Stomach (tissue), 8 donors: ENCODE measurements at regions not wholly inside any gene's neighbourhood (a gene's known extent, or its start where the extent isn't known, plus 50 kb on each side); places are given as distances from the start of the nearest gene placed in this dataset.
A peak's percentile ranks its signal among the peaks of the same experiment; 100 is the strongest.

Source experiments
- DNase-seq, 2 donors: peaks; one replicate each; pipeline versions ENCODE4 v3.0.0 to v3.0.0-alpha.2; 2013 to 2019
- H3K27ac ChIP-seq, 5 donors: fragments of 200-600 bp in 4 of 5; sonication (generic) in 4 of 5; one replicate each; pipeline ENCODE4 v1.5.1; 2013 to 2019; ENCODE audit warnings: mild to moderate bottlenecking in 1 of 5, moderate library complexity in 1 of 5
- H3K27me3 ChIP-seq, 3 donors: fragments of 200-600 bp; sonication (generic); one replicate each; pipeline ENCODE4 v1.5.1; 2017 to 2019; ENCODE audit warnings: mixed run types in 1 of 3
- H3K36me3 ChIP-seq, 4 donors: fragments of 200-600 bp; sonication (generic); 1 replicate in 3 of 4; 2 replicates in 1 of 4; pipeline ENCODE4 v1.5.1; 2016 to 2019
- H3K4me1 ChIP-seq, 4 donors: fragments of 200-600 bp; sonication (generic); one replicate each; pipeline ENCODE4 v1.5.1; 2016 to 2019
- H3K4me3 ChIP-seq, 4 donors: fragments of 200-600 bp; sonication (generic) in 3 of 4; one replicate each; pipeline ENCODE4 v1.5.1; 2016 to 2019; ENCODE audit warnings: mild to moderate bottlenecking in 1 of 4
- H3K9me3 ChIP-seq, 4 donors: fragments of 200-600 bp; sonication (generic); one replicate each; pipeline ENCODE4 v1.5.1; 2016 to 2019
- CTCF ChIP-seq, 7 experiments: fragments of 450-650 bp in 4 of 7; fragments of 200-600 bp in 3 of 7; sonication (generic) in 3 of 7; IDR thresholded peaks; one replicate each; pipeline ENCODE4 v1.5.1; 2016 to 2019; ENCODE audit warnings: antibody characterized with exemption in 7 of 7, control low read depth in 2 of 7, mild to moderate bottlenecking in 1 of 7
- EP300 ChIP-seq: sonication (generic); formaldehyde crosslinking; IDR thresholded peaks from one replicate; pipeline ENCODE4 v1.6.1; 2017; ENCODE audit warnings: antibody characterized with exemption
- POLR2A ChIP-seq, 4 donors: fragments of 450-650 bp; IDR thresholded peaks; one replicate each; pipeline ENCODE4 v1.6.1; 2016; ENCODE audit warnings: antibody characterized with exemption in 4 of 4, control low read depth in 2 of 4, mild to moderate bottlenecking in 1 of 4, moderate library complexity in 1 of 4
- POLR2AphosphoS5 ChIP-seq, 3 donors: sonication (generic); formaldehyde crosslinking; IDR thresholded peaks; one replicate each; pipeline ENCODE4 v1.6.1; 2016; ENCODE audit warnings: antibody characterized with exemption in 3 of 3
- WGBS, 5 donors: extraction: QIAGEN DNeasy Blood & Tissue Kit in 3 of 5; methylation state at CpG; one replicate each; pipeline versions ENCODE4 v1.1.5 to v1.1.7; 2013 to 2018; 5-methylcytosine and 5-hydroxymethylcytosine counted together
- intact Hi-C: fragments of 100-400 bp; cut with DNase I; formaldehyde crosslinking; loops from one replicate; pipeline ENCODE4 v1.15.1; 2023; ENCODE audit warnings: low total_unique reads
- donor health status: healthy with polysubstance abuse.
- donor health status: Bipolar disorder and iron deficiency.
- donor health status: healthy.

- H3K27me3 ChIP-seq: no peaks in the 10 kb centered on the region
- H3K4me3 ChIP-seq: no peak overlapping the region
- H3K9me3 ChIP-seq: peaks cover 0 to 38% (median 23%) of the 10 kb centered on the region in 4 donors
- H3K4me1 ChIP-seq: peaks cover 0 to 5% (median 0%) of the 10 kb centered on the region in 4 donors
- WGBS, 5 donors: 70 to 81% (median 75%) methylated on average over 2 of the region's 2 CpGs; no CpG with 5 or more reads in 1 of the 5 donors
- H3K36me3 ChIP-seq: no peaks in the 10 kb centered on the region
- no peak for TF ChIP-seq POLR2A (IDR thresholded peaks at IDR 0.05)
- TF ChIP-seq POLR2AphosphoS5 (IDR thresholded peaks at IDR 0.05): no peak
- no peak for TF ChIP-seq EP300
- no peak for TF ChIP-seq CTCF (IDR thresholded peaks at IDR 0.05)
- no peak for DNase-seq
- no peak overlapping the region for H3K27ac ChIP-seq
- intact Hi-C loops: no loop called here
Measured at GRCh38 chr7:130829415-130829814, 95.4 kb upstream of the KLF14 start.

DNA sequence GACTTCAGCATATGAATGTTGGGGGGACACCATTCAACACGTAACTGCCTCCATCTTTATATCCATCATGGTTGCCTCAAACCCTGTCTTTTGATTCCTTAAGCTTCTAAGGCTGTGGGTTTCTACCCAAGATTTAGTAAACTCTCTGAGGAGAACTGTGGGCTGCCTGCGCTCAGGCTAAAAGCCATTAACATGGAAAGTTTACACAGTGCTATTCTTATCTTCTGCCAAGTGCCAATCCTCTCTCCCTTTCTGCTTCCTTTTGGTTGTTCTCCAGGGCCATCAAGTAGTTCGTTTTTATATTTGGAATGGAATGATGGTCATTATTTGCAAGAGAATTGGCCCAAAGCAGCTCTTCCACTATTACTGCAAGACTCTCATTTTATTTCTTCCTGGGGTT, 97.3 kb upstream of the KLF14 start:
- Histone ChIP-seq H3K4me1 (peaks cover 0 to 5% (median 0%) of the 10 kb centered on the region in 4 donors), H3K9me3 (peaks cover 0 to 21% (median 12%) of the 10 kb centered on the region in 4 donors), H3K27me3 (no peaks in the 10 kb centered on the region), H3K36me3 (no peaks in the 10 kb centered on the region), H3K27ac (no peak overlapping the region), H3K4me3 (no peak overlapping the region)
- intact Hi-C loops: no loop called here
- DNase-seq: no peak
- WGBS, 5 donors: 29 to 37% (median 30%) methylated on average over 3 of the region's 3 CpGs
- TF ChIP-seq EP300 (no peak), POLR2AphosphoS5 (IDR thresholded peaks at IDR 0.05) (no peak), CTCF (IDR thresholded peaks at IDR 0.05) (no peak), POLR2A (IDR thresholded peaks at IDR 0.05) (no peak)

DNA sequence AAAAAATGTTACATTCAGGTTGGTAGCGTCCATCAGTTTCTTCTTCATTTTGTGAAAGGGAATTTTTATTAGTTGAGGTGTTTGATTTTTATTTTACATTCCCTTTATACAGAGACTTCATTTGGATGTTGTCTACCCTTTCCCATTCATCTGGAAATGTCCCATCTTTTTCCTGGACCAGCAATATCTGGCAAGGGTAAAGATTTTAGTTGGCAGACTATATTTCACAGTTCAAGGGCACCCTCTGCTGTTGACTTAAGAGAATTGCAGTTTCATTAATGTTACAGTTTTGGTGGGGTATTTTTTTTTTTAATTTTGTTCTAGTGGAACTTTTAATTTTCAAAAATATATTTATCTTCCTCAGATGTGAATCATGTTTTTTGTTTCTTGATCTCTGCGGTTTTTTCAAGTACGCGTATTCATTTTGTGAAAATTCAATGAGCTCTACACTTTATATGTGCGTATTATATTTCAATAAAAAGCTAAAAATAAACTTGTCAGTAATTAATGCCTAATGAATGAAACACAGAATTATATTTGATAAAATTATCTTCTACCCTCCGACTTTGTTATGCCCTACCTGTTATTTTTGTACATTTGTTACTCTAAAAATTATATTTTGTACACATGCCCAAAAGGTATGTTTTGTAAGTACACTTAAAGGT, 97.9 kb upstream of the KLF14 start:
- no peak overlapping the region for H3K27ac ChIP-seq
- no peak overlapping the region for H3K4me3 ChIP-seq
- no peaks in the 10 kb centered on the region for H3K36me3 ChIP-seq
- peaks cover 0 to 16% (median 9%) of the 10 kb centered on the region in 4 donors for H3K9me3 ChIP-seq
- no peak for TF ChIP-seq POLR2AphosphoS5 (IDR thresholded peaks at IDR 0.05)
- TF ChIP-seq CTCF (IDR thresholded peaks at IDR 0.05): peak in 5 of 7 experiments; percentile 41 to 69 (median 52)
- TF ChIP-seq EP300: no peak
- H3K27me3 ChIP-seq: no peaks in the 10 kb centered on the region
- intact Hi-C loops: no loop called here
- H3K4me1 ChIP-seq: peaks cover 0 to 5% (median 0%) of the 10 kb centered on the region in 4 donors
- 32 to 42% (median 34%) methylated on average over 6 of the region's 6 CpGs for WGBS, 5 donors
- peak in 1 of 2 donors; percentile 73 for DNase-seq

DNA sequence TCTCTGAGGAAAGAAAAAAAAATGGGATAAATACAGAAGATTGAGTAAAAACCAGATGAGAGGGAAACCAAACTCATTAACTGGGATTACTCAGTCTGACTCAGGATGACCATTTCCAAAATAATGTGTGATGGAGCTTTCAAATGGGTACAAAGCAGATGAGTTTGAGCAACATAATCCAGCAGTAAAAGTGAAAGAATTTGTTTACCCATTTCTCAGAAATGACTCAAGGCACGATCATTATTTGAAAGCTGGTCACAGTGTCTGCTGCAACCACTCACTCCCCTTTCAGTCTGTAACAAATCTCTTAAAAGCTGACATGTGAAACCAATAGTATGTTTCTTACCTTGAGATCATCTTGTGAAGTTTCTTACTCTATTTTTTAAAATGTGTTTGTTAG, 104.7 kb upstream of the KLF14 start:
- DNase-seq: no peak
- H3K4me1 ChIP-seq: no peaks in the 10 kb centered on the region
- no peaks in the 10 kb centered on the region for H3K9me3 ChIP-seq
- H3K36me3 ChIP-seq: no peaks in the 10 kb centered on the region
- H3K4me3 ChIP-seq: no peak overlapping the region
- TF ChIP-seq CTCF (IDR thresholded peaks at IDR 0.05) (no peak), POLR2A (IDR thresholded peaks at IDR 0.05) (no peak), POLR2AphosphoS5 (IDR thresholded peaks at IDR 0.05) (peak in 1 of 3 donors; percentile 52), EP300 (no peak)
- 39 to 55% (median 50%) methylated on average over 1 of the region's 1 CpG for WGBS, 5 donors
- H3K27me3 ChIP-seq: no peaks in the 10 kb centered on the region
- intact Hi-C loops: no loop called here
- no peak overlapping the region for H3K27ac ChIP-seq
